Stimulated activated CD4-positive, alpha-beta T cell treated with anti-CD3 and anti-CD28 coated beads, Interleukin-4, amount 100 ng/mL, for 24 hours (primary cell): ENCODE measurements at regions not wholly inside any gene's neighbourhood (a gene's known extent, or its start where the extent isn't known, plus 50 kb on each side); places are given as distances from the start of the nearest gene placed in this dataset.
"Not testable (repeated sequence)": the region's sequence is repeated elsewhere in the genome, so short reads cannot be mapped to it uniquely, and the experiment has no call there.

Experiments used
- DNase-seq: peaks from one replicate; pipeline ENCODE4 v3.0.0-alpha.2; 2020

DNA sequence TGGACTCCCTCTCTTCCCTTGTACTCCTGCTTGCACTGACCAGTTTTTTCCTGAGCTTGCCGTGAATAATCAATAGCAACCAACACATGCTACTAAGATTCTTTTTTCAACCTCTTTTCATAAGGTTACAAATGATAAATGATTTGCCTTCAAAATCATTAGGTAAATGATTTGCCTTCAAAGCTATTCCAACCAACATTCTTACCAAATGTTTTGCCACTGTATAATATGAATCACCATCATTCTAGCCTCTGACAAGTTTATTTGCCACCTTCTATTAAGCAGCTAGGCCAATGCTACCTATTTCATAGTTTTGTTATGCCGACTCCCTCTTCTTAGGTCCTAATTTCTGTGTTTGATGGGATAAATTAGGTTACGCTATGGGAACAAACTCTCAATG, 385.1 kb downstream of the DTWD2 start:
- no peak for DNase-seq

- no peak for DNase-seq
Observed at GRCh38 chr5:118598311-118598710, 390.0 kb downstream of the DTWD2 start.

- DNase-seq: no peak
Observed at GRCh38 chr5:118597543-118597942, 390.8 kb downstream of the DTWD2 start.

DNA sequence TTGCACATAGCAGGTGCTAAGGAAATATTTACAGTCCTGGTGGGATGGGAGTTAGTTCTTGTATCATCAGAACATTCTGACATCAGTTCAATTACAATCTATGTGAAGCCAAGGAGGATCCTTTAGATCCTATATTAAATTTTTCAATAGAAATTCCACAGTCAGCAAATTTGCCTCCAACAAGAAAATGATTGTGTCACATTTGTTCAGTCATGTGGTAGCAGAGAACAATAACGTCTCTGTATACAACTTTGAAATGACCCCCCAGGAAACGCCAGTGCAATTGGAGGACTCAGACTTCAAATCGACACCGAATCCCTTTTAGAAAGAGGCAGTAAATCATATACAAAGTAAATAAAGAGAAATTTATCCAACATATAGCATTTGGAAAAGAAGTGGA, 392.1 kb downstream of the DTWD2 start:
- no peak for DNase-seq

GRCh38 chr5:118593003-118593328, 395.4 kb downstream of the DTWD2 start:
- DNase-seq: no peak

DNA sequence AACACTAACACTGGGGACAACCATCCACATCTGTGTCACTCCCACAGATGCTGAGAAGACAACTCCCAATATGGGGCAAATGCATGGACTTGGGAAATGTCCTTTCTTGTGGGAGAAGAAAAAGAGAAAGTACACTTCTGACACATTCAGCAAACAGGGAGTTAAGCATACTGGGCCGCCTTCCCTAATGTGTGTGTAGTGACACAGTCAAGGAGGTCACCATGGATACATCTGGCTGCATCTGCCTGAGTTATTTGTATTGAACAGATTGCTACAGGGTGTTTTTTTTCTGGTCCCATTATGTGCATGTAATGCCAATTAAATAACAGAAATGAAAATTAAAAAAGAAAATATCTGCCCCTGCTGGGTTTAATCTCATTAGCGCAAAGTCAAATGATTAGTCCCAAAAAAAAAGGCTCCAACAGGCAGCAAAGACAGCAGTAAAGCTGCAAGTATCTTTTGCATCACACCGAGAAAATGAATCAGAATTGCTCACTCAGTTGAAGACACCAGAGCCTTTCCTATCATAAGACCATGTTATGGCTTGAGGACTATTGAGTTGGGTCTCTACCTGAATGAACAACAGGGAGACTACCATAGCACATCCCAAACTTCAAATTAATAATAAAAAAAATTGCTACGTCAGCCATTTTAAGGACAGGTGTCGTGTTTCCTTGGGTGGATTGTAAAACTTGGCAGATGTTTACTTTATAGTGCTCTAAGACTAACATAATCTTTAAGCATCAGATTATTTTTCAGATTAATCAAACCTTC, 395.9 kb downstream of the DTWD2 start:
- DNase-seq: no peak

GRCh38 chr5:118590806-118591205, 397.5 kb downstream of the DTWD2 start:
- DNase-seq: no peak

DNA sequence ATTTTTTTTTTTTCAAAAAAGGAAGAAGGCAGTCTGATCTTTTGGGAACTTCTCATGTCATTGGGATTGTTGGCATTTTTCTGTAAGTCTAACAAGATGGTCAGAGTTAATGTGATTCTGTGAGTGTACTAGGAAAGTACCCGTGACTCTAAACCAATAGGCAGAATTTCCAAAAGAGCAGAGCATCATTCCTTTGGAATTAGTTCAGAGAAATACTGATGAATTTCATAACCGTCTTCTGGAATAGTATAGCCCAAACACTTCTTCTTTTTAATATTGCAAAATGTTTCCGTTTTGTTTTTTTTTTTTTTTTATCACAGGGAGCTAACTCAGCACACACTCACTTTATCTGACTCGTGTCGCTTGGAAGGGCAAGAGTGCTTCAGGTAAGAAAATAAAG, 407.4 kb downstream of the DTWD2 start:
- DNase-seq: no peak

- no peak for DNase-seq
Observed at GRCh38 chr5:118578093-118578492, 410.3 kb downstream of the DTWD2 start.

GRCh38 chr5:118577621-118578020, 410.7 kb downstream of the DTWD2 start:
- no peak for DNase-seq

GRCh38 chr5:118570276-118570675, 418.1 kb downstream of the DTWD2 start:
- not testable (repeated sequence) for DNase-seq

GRCh38 chr5:118569596-118569995, 418.8 kb downstream of the DTWD2 start:
- not testable (repeated sequence) for DNase-seq

DNA sequence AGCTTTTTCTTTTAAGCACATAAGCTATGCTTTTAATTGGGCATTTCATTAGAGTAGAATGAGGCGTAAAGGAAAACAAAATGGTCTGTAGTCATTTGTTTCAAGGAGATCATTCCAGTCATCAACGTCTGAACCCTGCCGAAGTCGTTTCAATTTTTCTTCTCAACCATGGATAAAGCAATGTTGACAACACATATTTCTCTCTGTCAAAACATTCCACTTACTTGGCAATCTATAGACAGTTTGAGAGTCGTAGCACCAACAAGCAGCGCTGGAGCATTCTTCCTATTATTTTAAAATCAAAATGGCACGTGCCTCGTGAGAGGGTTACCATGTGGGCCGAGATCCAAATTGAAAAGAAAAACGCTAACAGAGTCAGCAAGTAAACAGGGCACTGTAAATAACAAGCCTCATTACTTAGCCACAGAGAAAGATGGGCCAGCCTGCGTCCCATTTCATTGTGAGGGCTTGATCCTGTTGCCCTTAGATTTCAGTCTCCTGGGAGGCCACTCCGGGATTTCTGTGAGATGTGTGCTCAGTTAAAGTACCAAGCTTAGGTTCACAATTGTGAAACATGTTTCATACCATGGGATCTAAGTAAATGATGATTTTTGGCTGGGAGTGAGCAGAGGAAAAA, 422.9 kb downstream of the DTWD2 start:
- DNase-seq: no peak

- no peak for DNase-seq
Observed at GRCh38 chr5:118561971-118562370, 426.4 kb downstream of the DTWD2 start.

DNA sequence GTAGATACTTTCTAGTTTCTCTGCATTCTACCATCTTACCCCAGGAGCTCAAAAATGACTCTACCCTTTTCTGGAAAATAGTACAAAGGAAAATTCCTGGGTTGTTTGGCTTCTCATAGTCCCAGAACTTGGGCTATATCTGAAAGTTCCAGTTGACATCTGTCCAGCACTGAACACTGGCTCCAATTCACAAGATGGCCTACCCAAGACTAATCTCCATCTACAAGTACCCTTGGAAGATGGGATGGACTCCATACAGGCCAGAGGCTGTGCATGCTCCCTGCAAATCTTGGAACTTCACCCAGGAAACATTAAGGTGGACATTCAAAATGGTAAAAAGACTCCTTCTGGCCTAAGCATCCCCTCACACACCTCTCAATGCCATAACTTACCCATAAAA, 427.1 kb downstream of the DTWD2 start:
- DNase-seq: no peak

DNA sequence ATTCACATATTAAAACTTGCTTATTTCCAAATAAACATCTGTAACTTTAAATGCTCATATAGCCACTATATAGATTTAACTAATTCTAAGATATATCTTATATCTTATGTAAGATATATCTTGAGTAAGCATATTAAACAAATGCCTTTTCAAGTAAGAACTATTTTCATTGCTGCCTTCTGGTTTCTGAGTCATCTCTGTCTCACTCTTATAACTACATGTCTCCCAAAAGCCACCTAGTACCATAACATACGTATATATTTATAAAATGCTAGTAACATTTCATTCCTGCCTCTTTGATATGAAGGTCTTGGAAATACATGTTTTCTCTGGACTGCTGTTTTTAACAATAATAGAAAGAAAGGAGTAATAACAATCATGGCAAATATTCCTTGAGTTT, 429.5 kb downstream of the DTWD2 start:
- DNase-seq: no peak

GRCh38 chr5:118557251-118557661, 431.1 kb downstream of the DTWD2 start:
- no peak for DNase-seq

DNA sequence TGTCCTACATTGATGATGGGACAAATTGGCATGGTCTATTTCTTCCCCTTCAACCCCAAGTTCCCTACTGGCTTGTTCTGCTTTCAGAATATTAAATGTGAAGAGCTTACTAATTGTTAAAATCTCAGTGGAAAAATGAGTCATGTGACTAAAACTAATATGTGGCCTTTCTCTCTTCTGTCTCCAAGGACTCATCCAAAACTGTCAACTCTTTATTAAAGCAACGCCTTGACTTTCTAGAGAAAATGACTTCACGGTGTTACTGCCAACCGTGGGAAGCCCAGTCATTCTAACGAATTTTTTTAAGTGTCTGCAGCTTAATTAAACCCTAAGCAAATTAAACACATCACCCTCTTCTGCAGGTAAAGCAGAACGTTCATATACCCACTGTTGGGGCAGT, 431.6 kb downstream of the DTWD2 start:
- DNase-seq: no peak

GRCh38 chr5:118555727-118556126, 432.6 kb downstream of the DTWD2 start:
- no peak for DNase-seq

GRCh38 chr5:118554981-118555380, 433.4 kb downstream of the DTWD2 start:
- no peak for DNase-seq

DNA sequence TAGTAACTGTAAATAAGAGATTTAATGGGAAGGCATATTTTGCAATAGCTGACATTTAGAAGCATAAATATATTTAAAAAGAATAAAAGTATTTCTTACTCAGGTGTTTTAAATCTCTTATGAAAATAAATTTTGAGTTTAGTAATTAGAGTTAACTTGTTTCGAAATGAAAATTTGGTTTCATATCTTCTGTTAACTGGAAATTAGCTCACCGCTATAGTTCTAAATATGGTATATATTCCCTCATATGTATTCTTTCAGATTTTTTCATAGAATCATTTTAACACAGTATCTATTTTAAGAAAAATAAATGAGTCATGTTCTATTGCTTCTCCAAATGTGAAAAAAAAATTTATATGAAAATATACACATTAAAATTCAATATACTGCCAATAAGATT, 434.1 kb downstream of the DTWD2 start:
- DNase-seq: no peak

GRCh38 chr5:118553662-118554061, 434.7 kb downstream of the DTWD2 start:
- no peak for DNase-seq

DNA sequence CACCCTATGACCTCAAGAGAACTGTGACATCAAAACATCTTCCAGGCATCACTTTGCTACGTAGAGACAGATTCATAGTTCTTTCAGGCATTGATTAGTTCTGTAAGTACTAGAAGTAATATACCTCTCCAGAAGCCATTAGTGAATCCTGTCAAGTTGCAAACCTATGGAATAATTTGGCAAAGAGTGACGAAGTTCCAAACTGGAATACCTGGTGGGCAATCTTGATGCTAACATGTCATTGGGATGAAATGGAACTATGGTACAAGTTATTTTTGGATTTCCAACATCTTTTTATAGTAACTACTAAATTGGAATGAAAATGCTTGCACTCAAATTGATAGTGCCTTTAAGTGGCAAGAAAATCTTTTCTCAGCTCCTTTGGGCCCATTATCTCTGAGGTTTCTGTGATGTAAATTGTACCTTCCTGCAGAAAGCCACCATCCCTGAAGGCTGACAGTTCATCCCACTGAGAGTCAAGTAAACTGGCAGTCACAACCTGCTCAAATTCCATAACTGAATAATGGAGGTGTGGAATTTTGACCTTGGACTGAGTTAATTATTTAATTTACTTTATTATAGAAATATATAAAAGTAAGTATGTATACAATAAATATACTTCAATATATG, 435.5 kb downstream of the DTWD2 start:
- no peak for DNase-seq

- DNase-seq: no peak
Observed at GRCh38 chr5:118552146-118552545, 436.2 kb downstream of the DTWD2 start.
